HuH-7 (cell line): ENCODE measurements at regions not wholly inside any gene's neighbourhood (a gene's known extent, or its start where the extent isn't known, plus 50 kb on each side); places are given as distances from the start of the nearest gene placed in this dataset.
"Not testable (repeated sequence)": the region's sequence is repeated elsewhere in the genome, so short reads cannot be mapped to it uniquely, and the experiment has no call there.

ENCODE experiments used
- DNase-seq: peaks from one replicate; pipeline ENCODE4 v3.0.0; 2011; ENCODE audit warnings: low spot score

DNA sequence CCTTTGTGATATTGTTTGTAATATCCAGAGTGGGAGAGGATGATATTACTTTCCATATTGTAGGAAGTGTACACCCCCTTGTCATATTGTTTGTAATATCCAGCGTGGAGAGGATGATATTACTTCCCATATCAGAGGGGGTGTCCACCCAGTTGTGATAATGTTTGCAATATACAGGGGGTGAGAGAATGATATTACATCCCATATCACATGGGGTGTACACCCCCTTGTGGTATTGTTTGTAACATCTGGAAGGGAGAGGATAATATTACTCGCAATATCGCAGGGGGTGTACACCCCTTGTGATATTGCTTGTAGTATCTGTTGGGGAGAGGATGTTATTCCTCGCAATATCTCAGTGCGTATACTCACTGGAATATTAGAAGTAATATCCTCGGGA lies 61.5 kb downstream of the PRSS23 start:
- no peak for DNase-seq

DNA sequence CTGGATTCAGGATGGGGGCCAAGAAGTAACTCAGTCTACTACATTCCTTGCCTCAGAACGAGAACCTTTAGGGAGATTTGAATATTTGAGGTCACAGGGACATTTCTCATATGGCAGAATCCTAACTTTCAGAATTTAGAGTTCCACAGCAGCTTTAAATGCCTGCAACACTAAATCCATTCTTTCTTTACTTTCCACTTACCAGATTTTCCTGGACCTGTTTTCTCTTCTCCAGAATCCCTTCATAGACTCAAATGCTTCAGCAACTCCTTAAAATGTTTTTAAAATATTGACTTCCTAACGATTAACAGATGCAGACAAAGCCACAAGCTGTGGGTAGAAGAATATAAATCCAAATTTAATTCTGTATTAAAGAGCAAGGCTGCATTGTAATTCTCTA lies 63.1 kb downstream of the PRSS23 start:
- DNase-seq, result no peak

DNA sequence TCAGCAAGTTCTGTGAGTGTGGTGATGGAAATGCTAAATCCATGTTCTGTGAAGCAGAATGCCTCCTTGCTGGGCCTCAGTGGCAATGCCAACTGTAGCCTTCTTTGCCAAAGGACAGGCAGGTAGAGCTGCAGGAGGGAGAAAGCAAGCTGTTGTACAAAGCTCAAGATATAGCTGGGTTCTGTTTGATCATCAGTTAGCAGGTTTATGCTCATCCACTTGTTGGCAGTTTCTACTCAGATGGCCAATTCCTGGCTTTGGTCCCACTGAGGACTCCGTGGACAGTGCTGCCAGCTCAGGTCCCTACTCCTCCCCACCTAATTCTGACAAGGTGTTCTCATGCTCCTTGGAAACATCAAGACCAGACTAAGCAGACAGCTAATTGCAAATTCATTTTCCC lies 65.1 kb downstream of the PRSS23 start:
- no peak for DNase-seq

DNA sequence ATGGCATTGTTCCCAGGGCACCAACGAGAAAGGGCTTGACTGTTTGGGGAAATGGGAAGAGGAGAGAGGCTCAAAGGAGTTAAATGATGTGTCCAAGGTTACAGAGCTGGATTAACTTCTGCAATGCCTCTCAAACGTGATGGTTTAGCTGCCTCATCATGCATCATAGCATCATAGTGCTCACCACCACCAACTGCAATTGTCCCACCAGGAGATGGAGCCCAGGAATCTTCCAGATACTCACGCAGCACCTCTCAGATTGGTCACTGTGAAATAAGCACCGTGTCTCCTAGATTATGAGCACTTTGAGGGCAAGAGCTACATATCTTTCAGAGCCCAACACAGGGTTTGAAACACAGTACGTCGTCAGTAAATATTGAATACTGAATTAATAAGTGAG lies 69.2 kb downstream of the PRSS23 start:
- no peak for DNase-seq

DNA sequence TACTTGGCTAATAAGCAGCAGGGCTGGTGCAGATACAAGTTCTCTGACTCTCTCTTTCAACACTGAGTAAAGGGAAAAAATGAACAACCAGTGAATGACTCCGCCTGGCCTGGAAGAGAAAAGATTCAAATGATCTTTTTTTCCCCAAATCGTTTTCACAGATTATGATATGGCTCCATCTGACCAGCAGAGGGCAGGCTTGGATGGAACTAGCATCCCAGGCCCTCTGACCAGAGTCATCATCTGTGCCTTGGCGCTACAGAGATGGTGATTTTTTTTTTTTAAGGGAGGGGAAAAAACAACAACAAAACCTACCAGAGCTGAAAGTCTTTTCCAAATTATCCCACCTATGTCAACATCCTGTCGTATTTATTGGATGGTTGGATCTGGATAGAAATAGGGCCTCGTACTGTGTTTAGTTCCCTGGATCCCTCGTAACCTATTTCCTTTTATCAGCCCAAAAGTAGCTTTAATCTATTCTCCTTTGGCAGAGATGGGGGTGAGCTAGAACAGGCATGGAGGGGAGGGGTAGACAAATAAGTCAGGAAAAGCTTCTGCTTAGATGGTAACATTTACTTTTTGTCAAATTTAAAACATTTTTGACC lies 69.7 kb downstream of the PRSS23 start:
- DNase-seq, result peak; percentile 65

DNA sequence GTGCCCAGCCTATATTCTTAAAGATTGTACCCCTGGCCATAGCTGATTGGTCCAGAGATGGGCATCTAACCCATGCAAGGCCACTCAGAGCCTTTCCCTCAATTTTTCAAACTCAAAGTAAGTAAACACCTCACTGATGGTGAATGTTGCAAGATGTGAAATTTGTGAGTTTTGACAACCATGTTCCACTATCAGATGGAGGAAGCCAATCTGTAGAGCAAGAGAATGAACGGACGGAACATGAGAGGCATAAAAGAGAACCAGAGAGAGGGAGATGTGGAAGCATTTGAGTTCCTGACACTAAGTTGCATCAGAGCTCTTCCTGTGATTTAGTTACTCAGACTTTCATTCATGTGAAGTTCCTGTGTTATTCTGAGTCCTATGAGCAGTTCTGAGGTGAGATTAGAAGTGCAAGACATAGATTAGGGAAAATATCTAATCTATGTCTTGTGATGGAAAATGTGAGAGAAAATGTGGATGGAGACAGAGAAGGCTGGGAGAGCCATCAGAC lies 73.3 kb downstream of the PRSS23 start:
- no peak for DNase-seq

DNA sequence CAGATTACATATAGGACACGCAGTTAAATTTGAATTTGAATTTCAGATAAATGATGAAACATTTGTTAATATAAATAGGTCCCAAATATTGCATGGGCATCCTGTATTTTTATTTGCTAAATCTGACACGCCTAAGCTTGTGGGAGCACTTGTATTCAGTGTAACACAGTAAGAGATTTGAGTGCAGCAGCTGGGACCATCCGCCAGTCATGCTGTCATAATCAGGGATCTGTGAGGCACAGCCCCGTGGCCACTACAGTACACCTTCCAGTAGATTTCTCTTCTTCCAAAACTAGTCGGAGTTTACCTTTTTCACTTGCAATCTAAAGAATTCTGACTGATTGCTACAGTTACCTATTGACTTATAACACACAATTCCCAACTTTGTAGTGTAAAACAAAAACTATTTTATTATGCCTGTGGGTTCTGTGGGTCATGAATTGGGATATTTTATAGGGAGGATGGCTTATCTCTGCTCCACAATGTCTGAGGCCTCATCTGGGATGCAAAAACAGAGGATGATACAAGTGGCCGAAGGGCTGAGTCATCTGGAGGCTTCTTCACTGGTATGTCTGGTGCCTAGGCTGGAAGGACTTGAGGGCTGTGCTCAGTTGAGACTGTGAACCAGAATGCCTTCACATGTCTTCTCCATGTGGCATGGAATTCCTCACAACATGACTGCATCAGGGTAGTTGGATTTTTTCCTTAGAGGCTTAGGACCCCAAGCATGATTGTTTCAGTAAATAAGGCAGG lies 74.1 kb downstream of the PRSS23 start:
- DNase-seq, result no peak

DNA sequence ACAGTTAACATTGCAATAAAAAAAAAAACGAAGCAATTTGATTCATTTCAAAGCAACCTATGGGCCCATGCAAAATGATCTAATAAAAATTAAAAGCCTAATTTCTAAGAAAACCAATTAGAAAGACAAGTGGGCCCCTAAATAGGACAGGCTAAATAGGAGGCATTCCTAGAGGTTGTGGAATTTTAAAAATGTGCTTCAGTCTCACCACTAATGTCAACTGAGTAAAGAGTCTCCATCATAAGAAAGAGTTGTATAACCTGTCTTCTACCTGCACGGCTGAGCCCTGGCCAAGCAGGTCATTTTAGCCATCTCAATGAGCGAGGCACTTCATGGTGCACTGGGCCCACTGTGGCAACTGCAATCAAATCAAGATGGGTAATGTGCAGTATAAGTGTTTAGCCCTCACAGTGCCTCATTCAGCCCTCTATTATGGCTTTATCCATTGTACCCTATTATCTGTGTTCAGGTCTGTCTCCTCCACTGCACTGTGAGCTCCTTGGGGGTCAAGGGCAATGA lies 76.4 kb downstream of the PRSS23 start:
- DNase-seq, result no peak

DNA sequence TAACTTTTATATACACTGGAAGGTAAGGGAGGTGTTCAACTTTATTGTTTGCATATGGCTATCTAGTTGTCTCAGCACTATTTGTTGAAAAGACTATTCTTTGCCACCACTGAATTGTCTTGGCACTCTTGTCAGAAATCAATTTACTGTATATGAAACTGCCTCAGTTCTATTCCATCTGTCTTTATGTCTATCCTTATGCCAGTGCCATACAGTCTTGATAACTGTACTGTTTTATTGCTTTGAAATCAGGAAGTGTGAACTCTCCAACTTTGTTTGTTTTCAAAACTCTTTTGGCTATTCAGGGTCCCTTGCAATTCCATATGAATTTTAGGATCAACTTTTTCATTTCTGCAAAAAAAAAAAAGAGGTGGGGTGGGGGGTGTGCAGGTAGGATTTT lies 77.2 kb downstream of the PRSS23 start:
- no peak for DNase-seq

DNA sequence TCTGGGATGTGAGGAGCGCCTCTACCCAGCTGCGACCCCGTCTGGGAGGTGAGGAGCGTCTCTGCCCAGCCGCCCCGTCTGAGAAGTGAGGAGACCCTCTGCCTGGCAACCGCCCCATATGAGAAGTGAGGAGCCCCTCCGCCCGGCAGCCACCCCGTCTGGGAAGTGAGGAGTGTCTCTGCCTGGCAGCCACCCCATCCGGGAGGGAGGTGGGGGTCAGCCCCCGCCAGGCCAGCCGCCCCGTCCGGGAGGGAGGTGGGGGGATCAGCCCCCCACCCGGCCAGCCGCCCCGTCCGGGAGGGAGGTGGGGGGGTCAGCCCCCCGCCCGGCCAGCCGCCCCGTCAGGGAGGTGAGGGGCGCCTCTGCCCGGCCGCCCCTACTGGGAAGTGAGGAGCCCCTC lies 76.0 kb downstream of the FZD4 start:
- DNase-seq, result not testable (repeated sequence)

DNA sequence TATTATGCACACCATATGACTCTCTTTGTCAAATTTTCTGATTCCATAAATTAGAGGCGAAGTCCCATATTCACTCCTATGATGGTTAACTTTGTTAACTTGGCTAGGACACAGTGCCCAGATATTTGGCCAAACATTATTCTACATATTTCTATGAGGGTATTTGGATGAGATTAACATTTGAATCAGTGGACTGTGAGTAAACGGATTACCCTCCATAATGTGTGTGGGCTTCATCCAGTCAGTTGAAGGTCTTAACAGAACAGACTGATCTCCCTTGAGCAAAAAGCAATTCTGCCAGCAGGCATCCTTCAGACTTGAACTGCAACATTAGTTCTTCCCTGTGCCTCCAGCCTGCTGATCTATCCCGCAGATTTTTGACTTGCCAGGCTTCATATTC lies 69.9 kb downstream of the FZD4 start:
- no peak for DNase-seq

DNA sequence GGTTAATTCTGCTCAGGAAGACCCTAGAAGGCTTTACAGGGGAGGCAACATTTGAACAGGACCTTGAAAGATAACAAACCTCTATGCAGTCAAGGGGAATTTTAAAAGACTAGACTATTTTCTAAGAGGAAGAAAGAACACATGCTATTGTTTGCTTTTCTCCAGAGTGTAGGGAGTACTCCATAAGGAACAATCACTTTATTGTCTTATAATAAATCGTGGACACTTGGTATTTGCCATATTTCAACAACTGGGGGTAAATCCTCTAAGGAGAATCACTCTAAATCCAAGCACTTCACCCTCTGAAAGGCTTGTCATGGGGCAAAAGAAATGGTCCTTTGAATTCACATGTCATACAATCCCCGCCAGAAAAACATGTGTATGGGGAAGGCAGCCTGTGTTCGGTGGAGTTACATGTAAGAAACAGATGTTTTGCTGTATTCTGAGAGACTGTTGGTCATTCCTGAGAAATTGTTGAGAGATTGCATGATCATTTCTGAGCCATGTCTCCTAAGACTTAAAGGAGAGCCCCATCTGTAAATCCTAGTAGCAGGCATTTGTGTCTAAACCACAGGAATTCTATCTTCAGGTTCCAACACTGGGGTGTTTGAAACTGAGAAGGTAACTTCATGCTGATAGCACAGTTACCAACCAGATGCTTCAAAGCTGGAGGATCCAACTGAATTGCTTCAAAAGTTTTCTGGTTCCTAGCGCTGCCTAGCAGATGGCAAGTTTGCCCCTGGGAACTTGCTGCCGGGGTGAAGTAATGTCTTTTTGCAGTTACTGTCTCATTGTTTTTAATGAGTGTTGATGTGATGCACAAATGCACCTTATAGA lies 66.8 kb downstream of the FZD4 start:
- DNase-seq, result no peak

DNA sequence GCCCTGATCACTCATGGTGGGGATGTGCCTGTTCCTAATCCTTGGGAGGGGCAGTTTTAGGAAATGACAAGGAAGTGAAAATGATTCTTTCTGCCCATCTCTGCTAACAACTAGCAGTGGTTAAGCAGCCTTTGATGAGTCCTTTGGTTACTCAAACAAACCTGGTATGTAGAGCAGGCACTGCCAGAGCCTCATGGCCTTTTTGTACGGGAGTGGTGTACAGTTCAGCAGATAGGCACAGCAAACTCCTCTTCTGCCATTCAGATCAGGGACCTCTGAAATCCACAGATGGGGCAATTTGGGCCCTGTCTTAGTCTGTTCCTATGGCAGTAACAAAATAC lies 66.2 kb downstream of the FZD4 start:
- DNase-seq, result no peak

DNA sequence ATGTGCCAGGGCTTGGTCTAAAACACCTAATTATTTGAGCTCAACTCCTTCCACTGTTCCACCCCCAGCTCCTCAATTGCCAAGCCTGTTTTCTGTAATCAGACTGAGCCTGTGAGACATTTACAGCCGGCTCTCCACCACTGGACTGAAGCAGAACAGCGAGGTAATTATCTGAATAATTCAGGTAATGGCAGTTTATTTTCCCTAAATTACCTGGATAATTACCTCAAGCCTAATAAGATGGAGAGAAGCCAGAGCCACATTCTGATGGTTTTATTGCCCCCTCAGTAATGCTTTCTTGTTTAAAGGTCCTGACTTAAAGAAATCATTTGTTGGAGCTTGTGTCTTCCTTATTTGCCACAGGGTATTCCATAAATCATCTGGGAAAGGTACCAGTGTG lies 64.2 kb downstream of the FZD4 start:
- no peak for DNase-seq

DNA sequence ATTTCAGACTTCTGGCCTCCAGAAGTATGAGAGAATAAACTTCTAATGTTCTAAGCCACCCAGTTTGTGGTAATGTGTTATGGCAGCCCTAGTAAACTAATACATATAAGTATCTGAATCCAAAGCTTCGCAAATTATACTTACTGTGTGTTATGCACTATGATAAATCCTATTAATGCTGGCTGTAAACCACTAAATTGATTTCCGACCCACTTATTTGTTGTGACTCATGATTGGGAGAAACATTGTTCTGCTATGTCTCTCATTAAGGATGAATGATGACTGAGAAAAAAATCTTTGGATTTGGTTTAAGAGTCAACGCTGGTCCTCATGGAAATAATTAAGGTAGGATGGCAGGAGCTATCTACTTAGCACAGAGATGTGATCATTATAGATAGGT lies 62.0 kb downstream of the FZD4 start:
- no peak for DNase-seq
